HFFc6 (cell line): ENCODE measurements at regions not wholly inside any gene's neighbourhood (a gene's known extent, or its start where the extent isn't known, plus 50 kb on each side); places are given as distances from the start of the nearest gene placed in this dataset.

Source experiments
- DNase-seq: peaks from one replicate; pipeline ENCODE4 v3.0.0-alpha.2; 2018
- H3K27ac Mint-ChIP-seq: 2 replicates; pipeline ENCODE4 v1.8.0; 2020; ENCODE audit warnings: mild to moderate bottlenecking, mixed read lengths
- H3K27me3 Mint-ChIP-seq: 2 replicates; pipeline ENCODE4 v1.8.0; 2021; ENCODE audit warnings: mild to moderate bottlenecking, moderate library complexity, mixed read lengths; ENCODE audit not compliant: insufficient read depth
- H3K36me3 Mint-ChIP-seq: 2 replicates; pipeline ENCODE4 v1.8.0; 2021; ENCODE audit warnings: low read depth, mixed read lengths
- H3K4me1 Mint-ChIP-seq: 2 replicates; pipeline ENCODE4 v1.8.0; 2020; ENCODE audit warnings: low read depth, mixed read lengths
- H3K4me3 Mint-ChIP-seq: 2 replicates; pipeline ENCODE4 v1.8.0; 2020; ENCODE audit warnings: mild to moderate bottlenecking, moderate library complexity, mixed read lengths
- H3K9me3 Mint-ChIP-seq: 2 replicates; pipeline ENCODE4 v1.8.0; 2020; ENCODE audit warnings: mild to moderate bottlenecking, mixed read lengths
- CTCF ChIP-seq: fragments of 200-600 bp; sonication (generic); IDR thresholded peaks from 2 replicates; pipeline ENCODE4 v1.5.0; 2021; ENCODE audit warnings: antibody characterized with exemption, mild to moderate bottlenecking

GRCh38 chr5:1748271-1748670 lies 51.4 kb downstream of the MRPL36 start:
- Mint-ChIP-seq H3K27me3 (peaks cover 33% of the 10 kb centered on the region), H3K4me3 (no peak overlapping the region), H3K27ac (no peak overlapping the region), H3K9me3 (peaks cover 7% of the 10 kb centered on the region; the same call in 1 of the 2 replicates), H3K4me1 (no peaks in the 10 kb centered on the region), H3K36me3 (no peaks in the 10 kb centered on the region)
- TF ChIP-seq CTCF, result no peak
- DNase-seq, result no peak

- Mint-ChIP-seq H3K27me3 (peaks cover 30% of the 10 kb centered on the region), H3K36me3 (no peaks in the 10 kb centered on the region), H3K4me1 (no peaks in the 10 kb centered on the region), H3K9me3 (peaks cover 7% of the 10 kb centered on the region; the same call in 1 of the 2 replicates), H3K4me3 (no peak overlapping the region), H3K27ac (no peak overlapping the region)
- DNase-seq, result no peak
- no peak for TF ChIP-seq CTCF
Observed at GRCh38 chr5:1747803-1748085, 51.9 kb downstream of the MRPL36 start.

- DNase-seq, result no peak
- no peak for TF ChIP-seq CTCF
- no peaks in the 10 kb centered on the region for H3K4me1 Mint-ChIP-seq
- peaks cover 26% of the 10 kb centered on the region for H3K27me3 Mint-ChIP-seq
- H3K27ac Mint-ChIP-seq, result no peak overlapping the region
- no peaks in the 10 kb centered on the region for H3K36me3 Mint-ChIP-seq
- H3K4me3 Mint-ChIP-seq, result no peak overlapping the region
- H3K9me3 Mint-ChIP-seq, result peaks cover 7% of the 10 kb centered on the region; the same call in 1 of the 2 replicates
Observed at GRCh38 chr5:1747079-1747802, 52.4 kb downstream of the MRPL36 start.

GRCh38 chr5:1746371-1747078 lies 53.1 kb downstream of the MRPL36 start:
- H3K27ac Mint-ChIP-seq, result no peak overlapping the region
- no peak for TF ChIP-seq CTCF
- no peak for DNase-seq
- H3K36me3 Mint-ChIP-seq, result no peaks in the 10 kb centered on the region
- H3K4me3 Mint-ChIP-seq, result no peak overlapping the region
- H3K4me1 Mint-ChIP-seq, result no peaks in the 10 kb centered on the region
- H3K27me3 Mint-ChIP-seq, result peaks cover 24% of the 10 kb centered on the region
- H3K9me3 Mint-ChIP-seq, result peaks cover 7% of the 10 kb centered on the region; the same call in 1 of the 2 replicates

GRCh38 chr5:1745796-1746370 lies 53.8 kb downstream of the MRPL36 start:
- Mint-ChIP-seq H3K4me1 (no peaks in the 10 kb centered on the region), H3K27me3 (peaks cover 20% of the 10 kb centered on the region), H3K36me3 (no peaks in the 10 kb centered on the region), H3K9me3 (peaks cover 7% of the 10 kb centered on the region; the same call in 1 of the 2 replicates), H3K4me3 (no peak overlapping the region), H3K27ac (no peak overlapping the region)
- no peak for TF ChIP-seq CTCF
- no peak for DNase-seq
